NCI-H69 (cell line): ENCODE measurements at regions not wholly inside any gene's neighbourhood (a gene's known extent, or its start where the extent isn't known, plus 50 kb on each side); places are given as distances from the start of the nearest gene placed in this dataset.

Source experiments
- DNase-seq: peaks from one replicate; lab custom pipeline; 2025; lab: John Stamatoyannopoulos, UW

- no peak for DNase-seq
Observed at GRCh38 chr13:47518530-47518929, 482.5 kb downstream of the SUCLA2 start.

- DNase-seq, result no peak
Observed at GRCh38 chr13:47511647-47512046, 489.4 kb downstream of the SUCLA2 start.

- DNase-seq, result no peak
Observed at GRCh38 chr13:47508527-47509228, 492.4 kb downstream of the SUCLA2 start.

GRCh38 chr13:47503475-47503874, 497.6 kb downstream of the SUCLA2 start:
- no peak for DNase-seq

GRCh38 chr13:47502166-47502565, 498.9 kb downstream of the SUCLA2 start:
- no peak for DNase-seq

- no peak for DNase-seq
Observed at GRCh38 chr13:47499358-47500150, 501.5 kb downstream of the SUCLA2 start.

- DNase-seq, result no peak
Observed at GRCh38 chr13:47484548-47484947, 516.5 kb downstream of the SUCLA2 start.

- no peak for DNase-seq
Observed at GRCh38 chr13:47481536-47481935, 519.5 kb downstream of the SUCLA2 start.

- DNase-seq, result no peak
Observed at GRCh38 chr13:47480951-47481350, 520.1 kb downstream of the SUCLA2 start.

- DNase-seq, result no peak
Observed at GRCh38 chr13:47480121-47480520, 521.0 kb downstream of the SUCLA2 start.

- no peak for DNase-seq
Observed at GRCh38 chr13:47478985-47479384, 522.1 kb downstream of the SUCLA2 start.

GRCh38 chr13:47475441-47475948, 525.6 kb downstream of the SUCLA2 start:
- no peak for DNase-seq

- no peak for DNase-seq
Observed at GRCh38 chr13:47474839-47475238, 526.2 kb downstream of the SUCLA2 start.

- DNase-seq, result no peak
Observed at GRCh38 chr13:47474326-47474725, 526.7 kb downstream of the SUCLA2 start.

GRCh38 chr13:47472516-47472915, 528.6 kb downstream of the SUCLA2 start:
- no peak for DNase-seq

GRCh38 chr13:47463726-47464125, 537.3 kb downstream of the SUCLA2 start:
- DNase-seq, result no peak

GRCh38 chr13:47463002-47463401, 538.1 kb downstream of the SUCLA2 start:
- no peak for DNase-seq

GRCh38 chr13:47461816-47462215, 539.3 kb downstream of the SUCLA2 start:
- DNase-seq, result no peak

GRCh38 chr13:47459512-47459911, 541.6 kb downstream of the SUCLA2 start:
- DNase-seq, result no peak

- no peak for DNase-seq
Observed at GRCh38 chr13:47457626-47458025, 543.4 kb downstream of the SUCLA2 start.

GRCh38 chr13:47455626-47456025, 545.4 kb downstream of the SUCLA2 start:
- no peak for DNase-seq

- no peak for DNase-seq
Observed at GRCh38 chr13:47454986-47455385, 546.1 kb downstream of the SUCLA2 start.

- no peak for DNase-seq
Observed at GRCh38 chr13:47437406-47437805, 540.6 kb upstream of the HTR2A start.
